Neural crest cell (in vitro differentiated cells): ENCODE measurements at regions not wholly inside any gene's neighbourhood (a gene's known extent, or its start where the extent isn't known, plus 50 kb on each side); places are given as distances from the start of the nearest gene placed in this dataset.
"Not testable (repeated sequence)": the region's sequence is repeated elsewhere in the genome, so short reads cannot be mapped to it uniquely, and the experiment has no call there.

Source experiments
- DNase-seq: peaks from one replicate; pipeline ENCODE4 v3.0.0; 2021; ENCODE audit warnings: low read depth, mixed read lengths, low spot score
- H3K27ac Mint-ChIP-seq: one replicate; pipeline ENCODE4 v1.8.0; 2021; ENCODE audit warnings: mild to moderate bottlenecking, mixed read lengths; ENCODE audit not compliant: unreplicated experiment
- H3K27me3 Mint-ChIP-seq: 2 replicates; pipeline ENCODE4 v1.8.0; 2021; ENCODE audit warnings: low read depth, mild to moderate bottlenecking, mixed read lengths
- H3K36me3 Mint-ChIP-seq: 2 replicates; pipeline ENCODE4 v1.8.0; 2021; ENCODE audit warnings: low read depth, mild to moderate bottlenecking, mixed read lengths
- H3K4me1 Mint-ChIP-seq: 2 replicates; pipeline ENCODE4 v1.8.0; 2021; ENCODE audit warnings: mixed read lengths
- H3K4me3 Mint-ChIP-seq: one replicate; pipeline ENCODE4 v1.8.0; 2021; ENCODE audit warnings: mild to moderate bottlenecking, mixed read lengths
- H3K9me3 Mint-ChIP-seq: 2 replicates; pipeline ENCODE4 v1.8.0; 2021; ENCODE audit warnings: mixed read lengths
- CTCF ChIP-seq: fragments of 200-600 bp; sonication (generic); conservative IDR thresholded peaks from 2 replicates; pipeline ENCODE4 v1.5.0; 2021; ENCODE audit warnings: antibody characterized with exemption, mild to moderate bottlenecking

- peaks cover 3% of the 10 kb centered on the region for H3K9me3 Mint-ChIP-seq
- H3K36me3 Mint-ChIP-seq: no peaks in the 10 kb centered on the region
- H3K4me1 Mint-ChIP-seq: no peaks in the 10 kb centered on the region
- no peak for DNase-seq
- no peak overlapping the region for H3K4me3 Mint-ChIP-seq
- TF ChIP-seq CTCF: no peak
- H3K27me3 Mint-ChIP-seq: peaks cover 58% of the 10 kb centered on the region
- no peak overlapping the region for H3K27ac Mint-ChIP-seq
Measured at GRCh38 chr9:90706230-90706629, 63.6 kb upstream of the DIRAS2 start.

DNA sequence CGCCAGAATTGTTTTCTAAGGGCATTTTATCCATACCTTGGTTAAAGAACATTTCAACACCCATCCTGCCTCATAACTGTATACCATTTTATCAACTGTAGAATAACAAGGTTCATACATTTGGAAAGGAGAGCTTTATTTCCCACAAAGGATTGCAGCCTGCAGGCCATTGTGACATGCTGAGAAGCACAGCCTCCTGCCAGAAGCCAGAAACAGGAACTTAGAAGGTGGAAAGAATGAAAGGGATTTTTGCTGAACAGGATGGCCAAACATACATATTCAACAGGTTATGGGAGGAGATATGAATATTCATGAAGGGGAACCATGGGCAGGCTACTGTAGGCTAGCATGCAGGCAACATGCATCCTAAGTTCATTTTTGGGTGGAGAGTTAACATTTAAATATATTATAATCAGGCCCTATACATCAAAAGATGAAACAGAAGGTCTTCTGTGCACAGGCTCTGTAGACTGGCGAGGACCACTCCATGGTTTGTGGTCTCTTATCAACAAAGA lies 59.9 kb upstream of the DIRAS2 start:
- Mint-ChIP-seq H3K4me1 (peaks cover under 1% of the 10 kb centered on the region), H3K36me3 (no peaks in the 10 kb centered on the region), H3K9me3 (no peaks in the 10 kb centered on the region), H3K27ac (no peak overlapping the region), H3K27me3 (peaks cover 86% of the 10 kb centered on the region), H3K4me3 (no peak overlapping the region)
- TF ChIP-seq CTCF: no peak
- DNase-seq: no peak

- no peak for DNase-seq
- Mint-ChIP-seq H3K9me3 (no peaks in the 10 kb centered on the region), H3K4me3 (no peak overlapping the region), H3K27me3 (peaks cover 72% of the 10 kb centered on the region), H3K27ac (no peak overlapping the region), H3K4me1 (peaks cover 9% of the 10 kb centered on the region), H3K36me3 (no peaks in the 10 kb centered on the region)
- TF ChIP-seq CTCF: no peak
Measured at GRCh38 chr9:90698871-90699440, 56.3 kb upstream of the DIRAS2 start.

DNA sequence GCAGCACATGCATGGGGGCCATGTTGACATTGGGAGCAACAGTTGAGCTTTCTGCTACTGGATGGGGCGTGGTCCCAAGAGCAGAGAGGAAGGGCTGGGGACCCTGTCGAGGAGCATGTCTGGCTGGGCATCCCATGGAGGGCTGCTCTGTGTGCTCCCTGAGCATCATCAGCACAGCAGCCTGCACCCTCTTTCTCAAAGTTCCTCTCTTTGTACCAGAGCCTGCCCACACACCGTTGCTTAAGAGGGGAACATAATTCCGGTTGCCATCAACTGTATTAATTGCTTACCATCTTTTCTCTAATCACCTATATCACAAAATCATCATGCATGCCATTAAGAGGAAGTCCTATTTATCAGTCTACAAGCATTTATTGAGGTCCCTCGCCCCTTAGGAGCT lies 55.2 kb upstream of the DIRAS2 start:
- Mint-ChIP-seq H3K4me3 (no peak overlapping the region), H3K4me1 (peaks cover 9% of the 10 kb centered on the region), H3K27me3 (peaks cover 66% of the 10 kb centered on the region), H3K27ac (no peak overlapping the region), H3K36me3 (no peaks in the 10 kb centered on the region), H3K9me3 (no peaks in the 10 kb centered on the region)
- no peak for TF ChIP-seq CTCF
- DNase-seq: no peak

DNA sequence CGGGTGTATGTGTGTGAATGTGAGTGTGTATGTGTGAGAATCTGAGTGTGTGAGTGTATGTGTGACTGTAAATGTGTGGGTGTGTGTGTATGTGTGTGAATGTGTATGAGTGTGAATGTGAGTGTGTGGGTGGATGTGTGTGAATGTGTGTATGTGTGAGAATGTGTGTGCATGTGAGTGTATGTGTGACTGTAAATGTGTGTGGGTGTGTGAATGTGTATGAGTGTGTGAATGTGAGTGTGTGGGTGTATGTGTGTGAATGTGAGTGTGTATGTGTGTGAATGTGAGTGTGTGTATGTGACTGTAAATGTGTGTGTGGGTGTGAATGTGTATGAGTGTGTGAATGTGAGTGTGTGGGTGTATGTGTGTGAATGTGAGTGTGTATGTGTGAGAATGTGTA lies 51.6 kb upstream of the DIRAS2 start:
- H3K36me3 Mint-ChIP-seq, H3K4me3 Mint-ChIP-seq, H3K4me1 Mint-ChIP-seq, DNase-seq, H3K9me3 Mint-ChIP-seq, H3K27ac Mint-ChIP-seq: not testable (repeated sequence)
- peaks cover 36% of the 10 kb centered on the region for H3K27me3 Mint-ChIP-seq
